ENCODE measurements at regions not wholly inside any gene's neighbourhood (a gene's known extent, or its start where the extent isn't known, plus 50 kb on each side); places are given as distances from the start of the nearest gene placed in this dataset.

- intact Hi-C loops (cut with micrococcal nuclease), result no loop called here
- H3K36me3 Mint-ChIP-seq (ENCODE audit: low read depth), result no peaks in the 10 kb centered on the region
- DNase-seq (no peak), ATAC-seq (no peak)
- TF ChIP-seq, protein P1, sequence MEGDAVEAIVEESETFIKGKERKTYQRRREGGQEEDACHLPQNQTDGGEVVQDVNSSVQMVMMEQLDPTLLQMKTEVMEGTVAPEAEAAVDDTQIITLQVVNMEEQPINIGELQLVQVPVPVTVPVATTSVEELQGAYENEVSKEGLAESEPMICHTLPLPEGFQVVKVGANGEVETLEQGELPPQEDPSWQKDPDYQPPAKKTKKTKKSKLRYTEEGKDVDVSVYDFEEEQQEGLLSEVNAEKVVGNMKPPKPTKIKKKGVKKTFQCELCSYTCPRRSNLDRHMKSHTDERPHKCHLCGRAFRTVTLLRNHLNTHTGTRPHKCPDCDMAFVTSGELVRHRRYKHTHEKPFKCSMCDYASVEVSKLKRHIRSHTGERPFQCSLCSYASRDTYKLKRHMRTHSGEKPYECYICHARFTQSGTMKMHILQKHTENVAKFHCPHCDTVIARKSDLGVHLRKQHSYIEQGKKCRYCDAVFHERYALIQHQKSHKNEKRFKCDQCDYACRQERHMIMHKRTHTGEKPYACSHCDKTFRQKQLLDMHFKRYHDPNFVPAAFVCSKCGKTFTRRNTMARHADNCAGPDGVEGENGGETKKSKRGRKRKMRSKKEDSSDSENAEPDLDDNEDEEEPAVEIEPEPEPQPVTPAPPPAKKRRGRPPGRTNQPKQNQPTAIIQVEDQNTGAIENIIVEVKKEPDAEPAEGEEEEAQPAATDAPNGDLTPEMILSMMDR (IDR thresholded peaks at IDR 0.05), result no peak
- no peak overlapping the region for H3K4me3 Mint-ChIP-seq
- H3K9me3 Mint-ChIP-seq, result no peaks in the 10 kb centered on the region
- POLR2A ChIA-PET, result no interaction called here
- no peaks in the 10 kb centered on the region for H3K27me3 Mint-ChIP-seq
- no peaks in the 10 kb centered on the region for H3K4me1 Mint-ChIP-seq (ENCODE audit: low read depth)
- H3K27ac Mint-ChIP-seq, result no peak overlapping the region
- CTCF ChIA-PET, result no interaction called here
Measured at GRCh38 chrX:95325185-95325584, 1359.5 kb upstream of the DIAPH2 start.

DNA sequence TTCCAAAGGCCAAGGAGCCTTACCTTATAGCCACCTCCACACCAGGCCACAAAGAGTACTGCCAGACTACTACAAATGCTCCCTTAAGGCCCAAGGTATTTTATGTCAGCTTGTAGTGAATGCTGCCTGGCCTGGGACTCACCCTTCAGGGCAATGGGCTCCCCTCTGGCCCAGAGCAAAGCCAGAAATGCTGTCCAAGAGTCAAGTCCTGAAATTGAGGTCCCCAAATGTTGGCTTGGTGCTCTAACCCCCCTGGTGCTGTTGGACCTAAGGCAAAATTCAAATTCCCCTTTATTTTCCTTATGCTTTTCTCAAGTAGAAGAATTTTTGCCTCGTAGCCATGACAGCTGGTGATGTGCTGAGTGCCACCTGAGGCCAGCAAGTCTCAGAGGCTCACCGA, 1354.3 kb upstream of the DIAPH2 start:
- ChIA-PET POLR2A (no interaction called here), CTCF (no interaction called here)
- Mint-ChIP-seq H3K27me3 (no peaks in the 10 kb centered on the region), H3K36me3 (ENCODE audit: low read depth) (no peaks in the 10 kb centered on the region), H3K4me3 (no peak overlapping the region), H3K9me3 (no peaks in the 10 kb centered on the region), H3K27ac (no peak overlapping the region), H3K4me1 (ENCODE audit: low read depth) (no peaks in the 10 kb centered on the region)
- ATAC-seq, result no peak
- intact Hi-C loops (cut with micrococcal nuclease), result no loop called here
- DNase-seq, result no peak
- TF ChIP-seq, protein P1 (IDR thresholded peaks at IDR 0.05), result no peak

DNA sequence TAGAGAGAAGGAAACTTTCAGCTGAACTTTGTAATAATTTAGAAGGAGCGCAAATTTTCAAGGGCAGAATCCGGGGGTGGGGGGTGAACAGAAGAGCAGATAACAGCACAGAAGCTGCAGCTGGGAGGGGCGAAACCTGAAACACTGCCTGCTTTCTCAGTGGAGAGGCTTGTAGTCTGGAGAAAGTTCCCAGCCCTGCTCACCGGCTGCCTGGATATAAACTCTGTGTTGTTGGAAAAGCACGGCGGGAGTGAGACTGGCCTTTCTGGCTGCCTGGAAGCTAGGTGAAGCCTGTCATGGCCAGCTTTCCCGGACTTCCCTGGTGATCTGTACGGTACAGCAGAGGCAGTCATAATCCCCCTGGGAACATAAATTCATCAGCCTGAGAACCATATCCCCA, 1352.1 kb upstream of the DIAPH2 start:
- no peaks in the 10 kb centered on the region for H3K36me3 Mint-ChIP-seq (ENCODE audit: low read depth)
- ATAC-seq (no peak), DNase-seq (no peak)
- H3K27me3 Mint-ChIP-seq, result no peaks in the 10 kb centered on the region
- intact Hi-C loops (cut with micrococcal nuclease), result no loop called here
- no peaks in the 10 kb centered on the region for H3K4me1 Mint-ChIP-seq (ENCODE audit: low read depth)
- no peak overlapping the region for H3K27ac Mint-ChIP-seq
- TF ChIP-seq, protein P1 (IDR thresholded peaks at IDR 0.05), result no peak
- ChIA-PET POLR2A (no interaction called here), CTCF (no interaction called here)
- H3K9me3 Mint-ChIP-seq, result no peaks in the 10 kb centered on the region
- no peak overlapping the region for H3K4me3 Mint-ChIP-seq

DNA sequence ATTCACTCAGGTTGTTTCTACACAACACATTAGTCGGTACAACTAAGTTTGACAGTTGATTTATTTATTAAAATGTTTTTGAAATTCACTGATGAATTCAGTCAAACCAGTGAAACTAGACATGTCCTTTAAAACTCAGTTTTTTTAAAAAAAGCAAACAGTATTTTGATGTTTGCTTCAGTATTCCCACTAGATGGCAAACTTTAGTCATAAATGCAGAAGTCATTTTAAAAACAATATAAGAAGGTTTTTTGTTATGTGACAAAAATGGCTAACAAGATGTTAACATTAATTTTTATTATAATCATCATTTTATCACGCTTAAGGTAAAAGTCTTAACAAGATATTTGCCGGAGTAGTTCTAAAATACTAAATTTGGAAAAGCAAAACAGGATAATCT, 1337.8 kb upstream of the DIAPH2 start:
- TF ChIP-seq, protein P1 (IDR thresholded peaks at IDR 0.05), result no peak
- H3K36me3 Mint-ChIP-seq (ENCODE audit: low read depth), result no peaks in the 10 kb centered on the region
- H3K27ac Mint-ChIP-seq, result no peak overlapping the region
- no peak for DNase-seq
- H3K27me3 Mint-ChIP-seq, result no peaks in the 10 kb centered on the region
- ChIA-PET CTCF (no interaction called here), POLR2A (no interaction called here)
- intact Hi-C loops (cut with micrococcal nuclease), result no loop called here
- no peaks in the 10 kb centered on the region for H3K4me1 Mint-ChIP-seq (ENCODE audit: low read depth)
- H3K4me3 Mint-ChIP-seq, result no peak overlapping the region
- no peaks in the 10 kb centered on the region for H3K9me3 Mint-ChIP-seq
- ATAC-seq, result no peak

DNA sequence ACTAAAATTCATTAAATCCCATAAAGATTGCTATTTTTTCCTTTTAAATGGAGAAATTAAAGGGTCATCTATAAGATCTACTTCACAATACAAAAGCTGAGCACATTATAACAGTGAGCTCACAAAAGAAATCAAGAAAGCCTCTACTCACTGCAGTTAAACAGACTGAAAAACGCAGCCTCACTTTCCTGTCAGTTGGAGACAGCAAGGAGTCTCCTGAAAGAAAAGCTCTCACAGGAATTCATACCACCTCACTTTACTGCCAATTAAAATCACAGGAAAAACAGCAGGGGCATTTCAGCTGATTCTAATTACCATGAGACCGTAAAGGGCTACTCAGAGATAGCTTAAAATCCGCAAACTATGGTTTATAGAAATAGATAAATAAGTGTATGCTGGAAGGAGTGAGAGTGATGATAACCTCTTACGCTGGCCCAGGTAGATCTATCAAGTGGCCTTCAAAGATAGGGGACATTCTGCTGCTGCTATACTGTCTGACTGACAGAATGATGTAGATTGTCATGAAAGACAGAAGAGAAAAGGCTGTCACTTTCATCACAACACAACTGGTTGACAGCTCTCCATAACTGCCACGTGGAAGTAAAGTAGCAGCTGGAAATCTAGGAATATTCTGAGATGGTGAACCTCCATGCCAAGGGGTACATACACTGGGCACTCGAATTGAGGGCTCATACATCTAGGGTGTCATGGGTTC, 1333.7 kb upstream of the DIAPH2 start:
- Mint-ChIP-seq H3K9me3 (no peaks in the 10 kb centered on the region), H3K27ac (no peak overlapping the region), H3K27me3 (no peaks in the 10 kb centered on the region), H3K4me3 (no peak overlapping the region), H3K4me1 (ENCODE audit: low read depth) (no peaks in the 10 kb centered on the region), H3K36me3 (ENCODE audit: low read depth) (no peaks in the 10 kb centered on the region)
- no peak for ATAC-seq
- POLR2A ChIA-PET, result no interaction called here
- TF ChIP-seq, protein P1 (IDR thresholded peaks at IDR 0.05), result no peak
- CTCF ChIA-PET, result no interaction called here
- intact Hi-C loops (cut with micrococcal nuclease), result no loop called here
- no peak for DNase-seq

Data from activated CD8-positive, alpha-beta T cell treated with anti-CD3 and anti-CD28 coated beads for 36 hours (primary cell).